Breast epithelium (tissue), 3 donors: ENCODE measurements at regions not wholly inside any gene's neighbourhood (a gene's known extent, or its start where the extent isn't known, plus 50 kb on each side); places are given as distances from the start of the nearest gene placed in this dataset.

ENCODE experiments used
- POLR2AphosphoS5 ChIP-seq, 3 donors: sonication (generic); formaldehyde crosslinking; IDR thresholded peaks; one replicate each; pipeline ENCODE4 v1.6.1; 2017; ENCODE audit warnings: antibody characterized with exemption in 3 of 3
- TF ChIP-seq, protein P1 (sequence below), 3 donors: fragments of 450-650 bp; IDR thresholded peaks; one replicate each; pipeline ENCODE4 v1.5.1; 2016 to 2017; ENCODE audit warnings: antibody characterized with exemption in 3 of 3, mild to moderate bottlenecking in 3 of 3, moderate library complexity in 3 of 3

DNA sequence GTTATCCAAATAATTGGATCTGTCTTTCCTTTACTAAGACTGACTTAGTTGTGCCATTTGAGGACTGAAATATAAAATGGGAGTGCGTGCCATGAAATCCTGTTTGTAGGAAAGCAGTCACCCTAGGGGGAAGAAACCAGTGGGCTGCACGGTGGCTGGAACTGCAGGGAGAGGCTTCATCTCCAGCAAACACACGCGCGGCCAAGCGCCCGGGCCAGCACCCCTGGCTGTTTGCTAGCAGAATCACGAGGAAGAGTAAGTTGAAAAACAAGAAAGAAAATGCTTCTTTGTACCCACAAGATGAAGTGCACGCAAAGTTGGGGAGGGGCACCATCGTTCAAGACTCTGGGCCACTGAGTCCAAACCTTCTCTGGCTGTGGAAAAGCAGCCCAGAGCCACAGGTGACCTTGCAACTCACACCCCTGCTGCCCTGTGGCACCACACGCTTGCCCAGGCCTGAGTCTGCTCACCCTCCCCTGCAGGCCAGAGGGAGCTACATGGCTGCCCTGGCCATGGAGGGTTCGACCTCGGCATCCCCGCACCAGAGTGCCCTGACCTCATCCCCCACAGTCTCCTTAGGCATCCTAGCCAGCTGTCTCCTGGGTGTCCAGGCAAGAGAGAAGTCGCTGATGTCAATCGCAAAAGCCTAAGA lies 55.2 kb downstream of the IRX2 start:
- TF ChIP-seq, protein P1, sequence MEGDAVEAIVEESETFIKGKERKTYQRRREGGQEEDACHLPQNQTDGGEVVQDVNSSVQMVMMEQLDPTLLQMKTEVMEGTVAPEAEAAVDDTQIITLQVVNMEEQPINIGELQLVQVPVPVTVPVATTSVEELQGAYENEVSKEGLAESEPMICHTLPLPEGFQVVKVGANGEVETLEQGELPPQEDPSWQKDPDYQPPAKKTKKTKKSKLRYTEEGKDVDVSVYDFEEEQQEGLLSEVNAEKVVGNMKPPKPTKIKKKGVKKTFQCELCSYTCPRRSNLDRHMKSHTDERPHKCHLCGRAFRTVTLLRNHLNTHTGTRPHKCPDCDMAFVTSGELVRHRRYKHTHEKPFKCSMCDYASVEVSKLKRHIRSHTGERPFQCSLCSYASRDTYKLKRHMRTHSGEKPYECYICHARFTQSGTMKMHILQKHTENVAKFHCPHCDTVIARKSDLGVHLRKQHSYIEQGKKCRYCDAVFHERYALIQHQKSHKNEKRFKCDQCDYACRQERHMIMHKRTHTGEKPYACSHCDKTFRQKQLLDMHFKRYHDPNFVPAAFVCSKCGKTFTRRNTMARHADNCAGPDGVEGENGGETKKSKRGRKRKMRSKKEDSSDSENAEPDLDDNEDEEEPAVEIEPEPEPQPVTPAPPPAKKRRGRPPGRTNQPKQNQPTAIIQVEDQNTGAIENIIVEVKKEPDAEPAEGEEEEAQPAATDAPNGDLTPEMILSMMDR (IDR thresholded peaks at IDR 0.05) = no peak
- TF ChIP-seq POLR2AphosphoS5 (IDR thresholded peaks at IDR 0.05) = no peak
